K562 (cell line): ENCODE measurements at regions not wholly inside any gene's neighbourhood (a gene's known extent, or its start where the extent isn't known, plus 50 kb on each side); places are given as distances from the start of the nearest gene placed in this dataset.

Source experiments
- ELF2 ChIP-seq: fragments of 250-450 bp; sonication (Bioruptor Pico); IDR thresholded peaks from 2 replicates; pipeline ENCODE4 v1.5.0; 2021; ENCODE audit warnings: mild to moderate bottlenecking
- EZH2 ChIP-seq: IDR thresholded peaks from 2 replicates; pipeline ENCODE4 v1.6.1; 2012; ENCODE audit warnings: low read depth, mild to moderate bottlenecking, inconsistent platforms, low read length, borderline replicate concordance
- HNRNPLL ChIP-seq: fragments of 200-400 bp; formaldehyde crosslinking; IDR thresholded peaks from 2 replicates; pipeline ENCODE4 v1.6.1; 2017; ENCODE audit warnings: low read length, low read depth, mild to moderate bottlenecking; ENCODE audit not compliant: poor library complexity, severe bottlenecking
- KLF16 ChIP-seq: IDR thresholded peaks from 2 replicates; pipeline ENCODE4 v1.6.1; 2016; ENCODE audit warnings: antibody characterized with exemption
- POLR2A ChIP-seq: fragments of 450-650 bp; conservative IDR thresholded peaks from 2 replicates; pipeline ENCODE4 v1.6.1; 2016
- POLR2AphosphoS5 ChIP-seq: IDR thresholded peaks from 2 replicates; pipeline ENCODE4 v1.6.1; 2011; ENCODE audit warnings: mild to moderate bottlenecking, low read depth, low read length, moderate library complexity; ENCODE audit not compliant: control insufficient read depth, insufficient read depth
- SP2 ChIP-seq: IDR thresholded peaks from 2 replicates; pipeline ENCODE4 v1.6.1; 2011; ENCODE audit warnings: mild to moderate bottlenecking, low read depth, low read length, moderate library complexity; ENCODE audit not compliant: poor library complexity, severe bottlenecking; ENCODE audit errors: extremely low read depth
- SRSF3 ChIP-seq: fragments of 200-400 bp; formaldehyde crosslinking; IDR thresholded peaks from 2 replicates; pipeline ENCODE4 v1.6.1; 2016; ENCODE audit warnings: mild to moderate bottlenecking, low read length, moderate library complexity; ENCODE audit not compliant: insufficient read depth
- TCF15 ChIP-seq: fragments of 250-450 bp; sonication (Bioruptor Pico); IDR thresholded peaks from 2 replicates; pipeline ENCODE4 v1.8.0; 2022; ENCODE audit warnings: moderate library complexity, mild to moderate bottlenecking, inconsistent platforms
- XRCC4 ChIP-seq: IDR thresholded peaks from one replicate; pipeline ENCODE4 v1.6.1; 2011; ENCODE audit not compliant: insufficient read depth, insufficient read length; ENCODE audit errors: extremely low read depth
- ZFX ChIP-seq: sonication (generic); formaldehyde crosslinking; IDR thresholded peaks from 2 replicates; pipeline ENCODE4 v1.8.0; 2022; ENCODE audit warnings: mild to moderate bottlenecking, missing genetic modification reagents, moderate library complexity
- ZNF174 ChIP-seq: fragments of 250-450 bp; sonication (Bioruptor Pico); IDR thresholded peaks from 2 replicates; pipeline ENCODE4 v1.4.0; 2020; ENCODE audit warnings: mild to moderate bottlenecking
- TF ChIP-seq, protein P1 (sequence below), 3 experiments: IDR thresholded peaks in 2 of 3; conservative IDR thresholded peaks in 1 of 3; 2 replicates each; pipeline ENCODE4 v1.5.1; 2011 to 2012; ENCODE audit warnings: low read length in 3 of 3, mild to moderate bottlenecking in 3 of 3, control low read depth in 2 of 3, improper control_type of control experiment in 1 of 3, inconsistent platforms in 1 of 3, low read depth in 1 of 3, mixed read lengths in 1 of 3, moderate library complexity in 1 of 3; ENCODE audit not compliant: insufficient read depth in 2 of 3
- TF ChIP-seq, protein P2 (sequence below): fragments of 450-650 bp; IDR thresholded peaks from 2 replicates; pipeline ENCODE4 v1.6.1; 2016; ENCODE audit warnings: borderline replicate concordance

DNA sequence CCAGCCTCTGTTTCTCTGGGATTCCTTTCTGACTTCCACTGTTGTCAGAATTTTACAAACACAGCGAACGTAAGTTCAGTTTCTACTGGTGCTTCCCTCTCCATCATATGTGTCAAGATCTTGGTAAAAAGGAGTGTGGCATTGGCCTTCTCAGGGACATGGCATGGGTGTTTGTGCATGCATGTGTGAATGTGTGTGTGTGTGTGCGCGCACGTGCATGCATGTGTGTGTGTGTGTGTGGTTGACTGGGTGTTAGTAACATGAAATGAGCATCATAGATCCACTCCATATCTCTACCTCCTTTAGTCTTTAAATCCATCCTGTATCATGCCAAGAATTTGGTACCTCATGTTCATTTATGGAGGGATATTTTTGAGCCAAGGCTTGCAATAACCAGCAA is 411.3 kb downstream of the NPHP4 start:
- TF ChIP-seq POLR2A (no peak), SP2 (no peak), TCF15 (CRISPR knock-in tag) (no peak), ELF2 (CRISPR knock-in tag) (no peak), SRSF3 (no peak), KLF16 (no peak), XRCC4 (no peak), POLR2AphosphoS5 (no peak), EZH2 (no peak), HNRNPLL (no peak), ZFX (CRISPR knock-in tag) (no peak), ZNF174 (CRISPR knock-in tag) (no peak)
- TF ChIP-seq, protein P1, sequence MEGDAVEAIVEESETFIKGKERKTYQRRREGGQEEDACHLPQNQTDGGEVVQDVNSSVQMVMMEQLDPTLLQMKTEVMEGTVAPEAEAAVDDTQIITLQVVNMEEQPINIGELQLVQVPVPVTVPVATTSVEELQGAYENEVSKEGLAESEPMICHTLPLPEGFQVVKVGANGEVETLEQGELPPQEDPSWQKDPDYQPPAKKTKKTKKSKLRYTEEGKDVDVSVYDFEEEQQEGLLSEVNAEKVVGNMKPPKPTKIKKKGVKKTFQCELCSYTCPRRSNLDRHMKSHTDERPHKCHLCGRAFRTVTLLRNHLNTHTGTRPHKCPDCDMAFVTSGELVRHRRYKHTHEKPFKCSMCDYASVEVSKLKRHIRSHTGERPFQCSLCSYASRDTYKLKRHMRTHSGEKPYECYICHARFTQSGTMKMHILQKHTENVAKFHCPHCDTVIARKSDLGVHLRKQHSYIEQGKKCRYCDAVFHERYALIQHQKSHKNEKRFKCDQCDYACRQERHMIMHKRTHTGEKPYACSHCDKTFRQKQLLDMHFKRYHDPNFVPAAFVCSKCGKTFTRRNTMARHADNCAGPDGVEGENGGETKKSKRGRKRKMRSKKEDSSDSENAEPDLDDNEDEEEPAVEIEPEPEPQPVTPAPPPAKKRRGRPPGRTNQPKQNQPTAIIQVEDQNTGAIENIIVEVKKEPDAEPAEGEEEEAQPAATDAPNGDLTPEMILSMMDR (IDR thresholded peaks at IDR 0.05 in 2 of 3, conservative IDR thresholded peaks at IDR 0.05 in 1 of 3; ENCODE audit: insufficient read depth in 2 of 3, low read depth in 1 of 3, low read length in 3 of 3): no peak
- TF ChIP-seq, protein P2, sequence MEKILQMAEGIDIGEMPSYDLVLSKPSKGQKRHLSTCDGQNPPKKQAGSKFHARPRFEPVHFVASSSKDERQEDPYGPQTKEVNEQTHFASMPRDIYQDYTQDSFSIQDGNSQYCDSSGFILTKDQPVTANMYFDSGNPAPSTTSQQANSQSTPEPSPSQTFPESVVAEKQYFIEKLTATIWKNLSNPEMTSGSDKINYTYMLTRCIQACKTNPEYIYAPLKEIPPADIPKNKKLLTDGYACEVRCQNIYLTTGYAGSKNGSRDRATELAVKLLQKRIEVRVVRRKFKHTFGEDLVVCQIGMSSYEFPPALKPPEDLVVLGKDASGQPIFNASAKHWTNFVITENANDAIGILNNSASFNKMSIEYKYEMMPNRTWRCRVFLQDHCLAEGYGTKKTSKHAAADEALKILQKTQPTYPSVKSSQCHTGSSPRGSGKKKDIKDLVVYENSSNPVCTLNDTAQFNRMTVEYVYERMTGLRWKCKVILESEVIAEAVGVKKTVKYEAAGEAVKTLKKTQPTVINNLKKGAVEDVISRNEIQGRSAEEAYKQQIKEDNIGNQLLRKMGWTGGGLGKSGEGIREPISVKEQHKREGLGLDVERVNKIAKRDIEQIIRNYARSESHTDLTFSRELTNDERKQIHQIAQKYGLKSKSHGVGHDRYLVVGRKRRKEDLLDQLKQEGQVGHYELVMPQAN: no peak
